CD4-positive, alpha-beta T cell (primary cell): ENCODE measurements at regions not wholly inside any gene's neighbourhood (a gene's known extent, or its start where the extent isn't known, plus 50 kb on each side); places are given as distances from the start of the nearest gene placed in this dataset.

ENCODE experiments used
- ATAC-seq: fragments of 200-7000 bp; cut with Tn5 transposase; one replicate; pipeline ENCODE4 v1.10.0; 2022; ENCODE audit warnings: mild to moderate bottlenecking; ENCODE audit not compliant: poor library complexity
- CTCF ChIA-PET: fragments of 350-600 bp; sonication (Branson Sonifier 250); formaldehyde crosslinking; loops from one replicate; lab custom pipeline; 2021; ENCODE audit warnings: antibody characterized with exemption, inconsistent platforms; lab: Charles Lee
- POLR2A ChIA-PET: fragments of 350-600 bp; sonication (Branson Sonifier 250); formaldehyde crosslinking; loops from one replicate; lab custom pipeline; 2021; ENCODE audit warnings: antibody characterized with exemption, inconsistent platforms; lab: Charles Lee
- DNase-seq, 14 experiments: peaks; one replicate each; pipeline ENCODE4 v3.0.0-alpha.2; 2013 to 2020; ENCODE audit warnings: mixed read lengths in 2 of 14
- H3K27ac ChIP-seq, 2 donors: one replicate each; pipeline versions ENCODE4 v1.5.1 to v1.7.0; 2013; ENCODE audit warnings: low read length in 2 of 2, low read depth in 1 of 2, mild to moderate bottlenecking in 1 of 2
- H3K27me3 ChIP-seq, 2 experiments: 1 replicate in 1 of 2; 2 replicates in 1 of 2; pipeline versions ENCODE4 v1.6.1 to v1.7.0; 2013; ENCODE audit warnings: low read length in 2 of 2, control low read depth in 1 of 2, mild to moderate bottlenecking in 1 of 2, moderate library complexity in 1 of 2; ENCODE audit not compliant: insufficient read depth in 2 of 2, control insufficient read depth in 1 of 2
- H3K36me3 ChIP-seq: one replicate; pipeline ENCODE4 v1.6.1; 2013; ENCODE audit warnings: low read length, control low read depth; ENCODE audit not compliant: insufficient read depth
- H3K4me1 ChIP-seq: one replicate; pipeline ENCODE4 v1.6.1; 2013; ENCODE audit warnings: low read length, control low read depth; ENCODE audit not compliant: insufficient read depth
- H3K4me3 ChIP-seq: one replicate; pipeline ENCODE4 v1.5.1; 2013; ENCODE audit warnings: mild to moderate bottlenecking, low read length, moderate library complexity
- H3K9me3 ChIP-seq, 2 experiments: 1 replicate in 1 of 2; 2 replicates in 1 of 2; pipeline versions ENCODE4 v1.6.1 to v1.7.0; 2013; ENCODE audit warnings: low read length in 2 of 2, mild to moderate bottlenecking in 2 of 2, control low read depth in 1 of 2, moderate library complexity in 1 of 2; ENCODE audit not compliant: control insufficient read depth in 1 of 2, insufficient read depth in 1 of 2
- H3K27ac Mint-ChIP-seq: one replicate; pipeline ENCODE4 v1.8.0; 2020; ENCODE audit warnings: mixed read lengths
- H3K27me3 Mint-ChIP-seq: one replicate; pipeline ENCODE4 v1.8.0; 2021; ENCODE audit warnings: mixed read lengths
- H3K36me3 Mint-ChIP-seq: one replicate; pipeline ENCODE4 v1.8.0; 2021; ENCODE audit warnings: low read depth, mixed read lengths
- H3K4me1 Mint-ChIP-seq: one replicate; pipeline ENCODE4 v1.8.0; 2021; ENCODE audit warnings: low read depth, mixed read lengths
- H3K4me3 Mint-ChIP-seq: one replicate; pipeline ENCODE4 v1.8.0; 2020; ENCODE audit warnings: mild to moderate bottlenecking, mixed read lengths
- H3K9me3 Mint-ChIP-seq: one replicate; pipeline ENCODE4 v1.8.0; 2020; ENCODE audit warnings: mixed read lengths
- intact Hi-C, 2 experiments: fragments of 100-400 bp; cut with DNase I in 1 of 2; cut with micrococcal nuclease in 1 of 2; formaldehyde crosslinking; loops; one replicate each; pipeline versions ENCODE4 v1.15.1 to v1.9.0; 2023 to 2025; cut with DNase I, micrococcal nuclease
- TF ChIP-seq, protein P1 (sequence below): fragments of 200-600 bp; IDR thresholded peaks from one replicate; pipeline ENCODE4 v1.8.0; 2022; ENCODE audit warnings: antibody characterized with exemption, mild to moderate bottlenecking

DNA sequence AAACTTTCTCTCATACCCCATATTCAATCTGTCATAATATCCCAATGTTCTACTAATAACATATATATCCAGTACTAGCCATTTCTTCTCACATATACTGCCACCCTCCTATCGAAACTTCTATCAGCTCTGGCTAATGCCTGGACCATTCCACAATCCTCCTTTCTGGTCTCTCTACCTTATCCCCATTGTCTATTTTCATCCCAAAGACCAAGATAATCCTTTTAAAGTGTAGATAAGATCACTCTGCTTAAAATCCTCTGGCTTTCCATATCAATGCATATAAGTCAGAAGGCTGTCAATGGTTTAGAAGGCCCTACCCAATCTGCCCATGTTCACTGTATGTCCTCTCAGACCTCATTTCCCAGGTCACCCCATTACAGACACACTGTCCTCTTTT, 229.6 kb downstream of the ZEB2 start:
- H3K4me3 ChIP-seq = no peak overlapping the region
- Mint-ChIP-seq H3K9me3 (no peaks in the 10 kb centered on the region), H3K27me3 (no peaks in the 10 kb centered on the region), H3K36me3 (no peaks in the 10 kb centered on the region), H3K4me1 (no peaks in the 10 kb centered on the region), H3K4me3 (no peak overlapping the region), H3K27ac (no peak overlapping the region)
- H3K27me3 ChIP-seq = no peaks in the 10 kb centered on the region
- POLR2A ChIA-PET = no interaction called here
- no peak overlapping the region for H3K27ac ChIP-seq
- CTCF ChIA-PET = interaction anchor here (1.0 kb wide), 1 partner anchor 27 kb away, joined by 3 read pairs; no protein-coding TSS in a partner anchor
- H3K9me3 ChIP-seq = no peaks in the 10 kb centered on the region
- ATAC-seq (no peak), DNase-seq (no peak)
- H3K4me1 ChIP-seq = no peaks in the 10 kb centered on the region
- H3K36me3 ChIP-seq = no peaks in the 10 kb centered on the region
- intact Hi-C loops = no loop called here
- TF ChIP-seq, protein P1, sequence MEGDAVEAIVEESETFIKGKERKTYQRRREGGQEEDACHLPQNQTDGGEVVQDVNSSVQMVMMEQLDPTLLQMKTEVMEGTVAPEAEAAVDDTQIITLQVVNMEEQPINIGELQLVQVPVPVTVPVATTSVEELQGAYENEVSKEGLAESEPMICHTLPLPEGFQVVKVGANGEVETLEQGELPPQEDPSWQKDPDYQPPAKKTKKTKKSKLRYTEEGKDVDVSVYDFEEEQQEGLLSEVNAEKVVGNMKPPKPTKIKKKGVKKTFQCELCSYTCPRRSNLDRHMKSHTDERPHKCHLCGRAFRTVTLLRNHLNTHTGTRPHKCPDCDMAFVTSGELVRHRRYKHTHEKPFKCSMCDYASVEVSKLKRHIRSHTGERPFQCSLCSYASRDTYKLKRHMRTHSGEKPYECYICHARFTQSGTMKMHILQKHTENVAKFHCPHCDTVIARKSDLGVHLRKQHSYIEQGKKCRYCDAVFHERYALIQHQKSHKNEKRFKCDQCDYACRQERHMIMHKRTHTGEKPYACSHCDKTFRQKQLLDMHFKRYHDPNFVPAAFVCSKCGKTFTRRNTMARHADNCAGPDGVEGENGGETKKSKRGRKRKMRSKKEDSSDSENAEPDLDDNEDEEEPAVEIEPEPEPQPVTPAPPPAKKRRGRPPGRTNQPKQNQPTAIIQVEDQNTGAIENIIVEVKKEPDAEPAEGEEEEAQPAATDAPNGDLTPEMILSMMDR = no peak

DNA sequence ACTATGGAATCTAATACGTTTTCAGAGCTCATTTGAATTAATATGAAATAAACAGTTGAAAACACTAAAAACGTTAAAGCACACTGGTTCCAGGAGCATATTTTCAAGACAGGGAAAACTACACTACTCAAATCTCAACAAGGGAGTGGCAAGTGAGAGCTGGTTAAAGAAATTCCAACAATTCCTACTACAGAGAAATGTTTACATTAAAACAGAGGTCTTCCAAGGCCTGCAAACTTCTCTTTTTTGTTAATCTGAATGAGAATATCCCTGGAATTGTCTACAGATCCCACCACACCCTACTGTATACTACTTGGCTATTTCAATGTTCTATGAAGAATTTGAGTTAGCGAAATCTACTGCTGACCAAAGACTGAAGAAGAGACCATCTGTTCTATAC, 231.5 kb downstream of the ZEB2 start:
- POLR2A ChIA-PET = no interaction called here
- Mint-ChIP-seq H3K27ac (no peak overlapping the region), H3K4me3 (no peak overlapping the region), H3K36me3 (no peaks in the 10 kb centered on the region), H3K4me1 (no peaks in the 10 kb centered on the region), H3K27me3 (no peaks in the 10 kb centered on the region), H3K9me3 (no peaks in the 10 kb centered on the region)
- Histone ChIP-seq H3K36me3 (no peaks in the 10 kb centered on the region), H3K27me3 (no peaks in the 10 kb centered on the region), H3K9me3 (no peaks in the 10 kb centered on the region), H3K4me3 (no peak overlapping the region), H3K27ac (no peak overlapping the region), H3K4me1 (no peaks in the 10 kb centered on the region)
- ATAC-seq (no peak), DNase-seq (no peak)
- TF ChIP-seq, protein P1 = no peak
- intact Hi-C loops = no loop called here
- CTCF ChIA-PET = no interaction called here

DNA sequence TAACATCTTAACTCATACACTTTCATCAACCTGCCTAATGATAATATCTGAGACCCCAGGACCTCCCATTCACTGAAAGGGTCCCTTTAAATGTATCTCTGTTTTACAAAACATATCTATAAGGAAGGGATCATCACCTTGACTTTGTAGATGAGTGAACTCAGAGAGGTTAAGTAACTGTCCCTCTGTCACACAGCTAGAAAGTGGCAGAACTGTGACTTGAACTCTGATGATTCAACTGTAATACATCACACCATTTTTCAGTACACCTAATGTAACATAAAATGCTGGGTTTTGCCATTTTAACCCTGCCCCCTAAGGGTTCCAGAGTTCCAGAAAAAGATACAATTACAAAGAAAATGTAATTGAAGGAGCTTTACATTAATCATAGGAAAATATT, 234.6 kb downstream of the ZEB2 start:
- ChIA-PET POLR2A (no interaction called here), CTCF (interaction anchor here (0.7 kb wide), 1 partner anchor 159 kb away, joined by 3 read pairs; no protein-coding TSS in a partner anchor)
- Histone ChIP-seq H3K36me3 (no peaks in the 10 kb centered on the region), H3K27ac (no peak overlapping the region), H3K4me1 (no peaks in the 10 kb centered on the region), H3K9me3 (no peaks in the 10 kb centered on the region), H3K27me3 (no peaks in the 10 kb centered on the region), H3K4me3 (no peak overlapping the region)
- no peaks in the 10 kb centered on the region for H3K36me3 Mint-ChIP-seq
- intact Hi-C loops = no loop called here
- no peaks in the 10 kb centered on the region for H3K27me3 Mint-ChIP-seq
- no peak overlapping the region for H3K4me3 Mint-ChIP-seq
- DNase-seq (no peak), ATAC-seq (no peak)
- TF ChIP-seq, protein P1 = no peak
- no peaks in the 10 kb centered on the region for H3K4me1 Mint-ChIP-seq
- H3K9me3 Mint-ChIP-seq = no peaks in the 10 kb centered on the region
- no peak overlapping the region for H3K27ac Mint-ChIP-seq
